ENCODE measurements at regions not wholly inside any gene's neighbourhood (a gene's known extent, or its start where the extent isn't known, plus 50 kb on each side); places are given as distances from the start of the nearest gene placed in this dataset.
"Not testable (repeated sequence)": the region's sequence is repeated elsewhere in the genome, so short reads cannot be mapped to it uniquely, and the experiment has no call there.

- DNase-seq (ENCODE audit: low spot score): no peak
These were observed 2123.7 kb upstream of the RAG2 start for GRCh38 chr11:38721586-38722315.

DNA sequence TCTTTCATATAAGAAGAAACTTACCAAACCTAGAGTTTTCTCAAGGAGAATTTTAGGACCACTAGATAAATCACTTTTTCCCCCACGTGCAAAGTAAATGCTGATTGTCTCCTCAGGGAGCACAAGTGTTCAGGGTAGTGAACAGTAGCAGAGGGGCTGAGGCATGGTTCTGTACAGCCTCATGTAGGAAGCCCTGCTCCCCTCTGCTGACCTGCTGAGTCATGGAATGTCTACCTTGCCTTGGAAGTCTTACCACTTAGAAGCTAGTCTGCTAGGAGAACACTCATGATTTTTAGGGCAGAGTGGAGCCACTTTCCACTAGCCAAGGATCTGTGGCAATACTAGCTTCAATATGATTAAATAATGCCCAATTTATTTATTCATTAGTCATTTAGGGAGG, 2120.6 kb upstream of the RAG2 start:
- no peak for DNase-seq (ENCODE audit: low spot score)

- DNase-seq (ENCODE audit: low spot score): no peak
These were observed 2120.0 kb upstream of the RAG2 start for GRCh38 chr11:38718049-38718448.

GRCh38 chr11:38711110-38711509, 2113.1 kb upstream of the RAG2 start:
- DNase-seq (ENCODE audit: low spot score): no peak

GRCh38 chr11:38710262-38710661, 2112.2 kb upstream of the RAG2 start:
- DNase-seq (ENCODE audit: low spot score): no peak

DNA sequence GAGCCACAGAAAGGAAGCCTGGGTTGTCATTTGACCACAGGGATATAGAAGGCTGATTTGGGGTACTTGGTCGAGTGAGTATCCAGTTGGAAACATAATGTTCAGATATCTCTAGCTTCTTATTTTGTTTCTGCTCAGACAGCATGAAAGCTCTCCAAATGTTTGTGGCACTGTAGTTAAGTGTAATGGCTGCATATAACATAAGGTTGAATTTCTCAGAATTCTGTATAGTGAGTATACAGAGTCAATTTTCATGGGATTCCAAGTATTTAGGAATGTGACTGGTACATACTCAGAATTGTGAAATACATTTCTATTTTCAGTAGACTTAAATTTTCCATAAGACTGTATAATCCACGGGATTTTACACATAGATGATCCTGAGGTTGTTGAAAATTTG, 2102.1 kb upstream of the RAG2 start:
- DNase-seq (ENCODE audit: low spot score): no peak

- no peak for DNase-seq (ENCODE audit: low spot score)
These were observed 2095.3 kb upstream of the RAG2 start for GRCh38 chr11:38693306-38693705.

GRCh38 chr11:38690211-38690610, 2092.2 kb upstream of the RAG2 start:
- not testable (repeated sequence) for DNase-seq (ENCODE audit: low spot score)

- no peak for DNase-seq (ENCODE audit: low spot score)
These were observed 2089.0 kb upstream of the RAG2 start for GRCh38 chr11:38687008-38687407.

DNA sequence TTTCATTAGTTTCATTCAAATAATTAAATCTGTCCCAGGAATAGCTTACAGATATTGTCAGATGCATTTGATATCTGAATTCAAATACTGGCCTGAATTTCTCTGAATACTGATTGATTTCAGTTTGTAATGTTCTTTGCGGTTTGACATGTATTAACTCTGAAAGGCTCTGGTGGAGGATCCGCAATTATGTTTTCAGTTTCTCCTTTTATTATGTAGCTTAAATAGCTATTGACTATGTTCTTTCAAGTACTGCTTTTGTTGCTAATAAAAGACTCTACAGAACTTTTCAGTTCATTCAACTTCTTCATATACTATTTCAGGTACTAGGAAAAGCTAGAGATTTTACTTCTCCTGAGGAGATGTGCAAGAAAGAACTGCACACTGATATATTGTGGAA, 2085.4 kb upstream of the RAG2 start:
- no peak for DNase-seq (ENCODE audit: low spot score)

- DNase-seq (ENCODE audit: low spot score): no peak
These were observed 2082.7 kb upstream of the RAG2 start for GRCh38 chr11:38680746-38681145.

DNA sequence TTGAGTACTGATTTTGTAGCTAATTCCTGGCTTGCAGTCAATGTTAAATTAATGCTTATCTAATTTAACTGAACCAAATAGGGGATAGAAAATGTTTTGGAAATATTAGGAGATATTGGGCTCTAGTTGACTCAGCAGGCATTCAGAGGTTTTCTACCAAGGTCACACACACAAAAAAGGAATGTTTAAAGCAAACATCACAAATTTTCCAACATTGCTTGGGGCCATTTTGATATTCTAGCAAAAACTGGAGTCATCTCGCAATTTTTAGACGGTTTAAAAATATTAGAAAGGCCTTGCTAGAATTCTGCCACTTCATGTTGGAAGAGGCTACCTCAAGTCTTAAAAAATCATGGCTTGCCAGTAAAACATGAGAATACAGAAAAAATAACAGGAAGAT, 2082.1 kb upstream of the RAG2 start:
- no peak for DNase-seq (ENCODE audit: low spot score)

DNA sequence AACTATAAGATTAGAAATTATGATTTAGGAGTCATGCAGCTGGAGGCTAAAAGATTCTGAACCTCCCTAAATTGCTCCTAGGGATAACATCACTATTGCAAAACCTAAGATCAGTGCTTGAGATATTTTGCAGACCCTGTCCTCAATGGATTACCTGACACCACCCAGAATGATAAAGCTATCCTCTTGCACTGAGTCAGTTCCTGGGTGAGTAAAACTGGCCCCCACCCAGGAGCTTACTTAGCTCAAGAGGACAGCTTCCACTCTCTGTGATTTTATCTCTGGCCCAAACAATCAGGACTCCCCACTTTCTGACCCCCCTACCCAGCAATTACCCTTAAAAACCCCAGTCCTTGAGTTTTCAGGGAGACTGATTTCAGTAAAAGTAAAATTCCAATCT, 2074.4 kb upstream of the RAG2 start:
- no peak for DNase-seq (ENCODE audit: low spot score)

DNA sequence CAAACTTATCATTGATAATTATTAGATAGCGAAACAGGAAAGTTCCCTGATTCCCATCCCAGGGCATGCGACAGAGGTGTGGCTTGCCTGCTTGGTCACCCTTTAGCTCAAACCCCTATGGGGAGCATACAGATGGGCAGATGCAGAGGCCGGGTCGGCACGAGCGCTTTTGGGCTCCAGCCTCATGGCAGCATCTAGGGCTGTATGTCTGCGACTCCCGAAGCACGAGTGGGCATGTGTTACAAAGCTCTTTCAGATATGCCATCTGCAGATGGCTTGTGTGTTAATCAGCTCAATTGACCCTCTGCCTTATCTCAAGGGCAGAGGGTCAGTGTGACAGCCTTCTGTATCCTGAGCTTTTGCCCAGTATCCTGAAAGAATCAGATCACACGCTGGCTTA, 2069.3 kb upstream of the RAG2 start:
- no peak for DNase-seq (ENCODE audit: low spot score)

GRCh38 chr11:38648604-38649003, 2050.6 kb upstream of the RAG2 start:
- DNase-seq (ENCODE audit: low spot score): no peak

GRCh38 chr11:38646382-38646781, 2048.3 kb upstream of the RAG2 start:
- no peak for DNase-seq (ENCODE audit: low spot score)

- no peak for DNase-seq (ENCODE audit: low spot score)
These were observed 2042.8 kb upstream of the RAG2 start for GRCh38 chr11:38640854-38641253.

GRCh38 chr11:38612701-38613100, 2014.7 kb upstream of the RAG2 start:
- DNase-seq (ENCODE audit: low spot score): no peak

GRCh38 chr11:38601371-38601770, 2003.3 kb upstream of the RAG2 start:
- DNase-seq (ENCODE audit: low spot score): not testable (repeated sequence)

GRCh38 chr11:38598418-38598817, 2000.4 kb upstream of the RAG2 start:
- no peak for DNase-seq (ENCODE audit: low spot score)

- DNase-seq (ENCODE audit: low spot score): not testable (repeated sequence)
These were observed 1997.5 kb upstream of the RAG2 start for GRCh38 chr11:38595359-38596016.

DNA sequence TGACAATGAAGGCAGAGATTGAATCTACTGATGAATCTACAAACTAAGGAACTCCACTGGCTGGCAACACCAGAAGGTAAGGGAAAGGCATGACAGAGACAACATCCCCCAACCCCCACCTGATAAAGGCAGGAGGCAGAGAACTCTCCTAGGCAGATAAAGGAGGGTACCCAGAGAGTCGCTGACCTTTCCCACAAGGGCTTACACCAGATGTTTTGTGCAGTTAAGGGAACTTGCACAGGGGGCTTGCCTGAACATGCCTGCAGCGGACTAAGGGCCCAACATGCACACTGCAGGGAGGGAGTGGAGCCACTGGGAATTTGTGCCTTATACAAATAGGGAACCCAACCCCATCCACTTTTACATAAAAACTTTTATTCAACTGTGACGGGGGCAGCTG, 1996.9 kb upstream of the RAG2 start:
- no peak for DNase-seq (ENCODE audit: low spot score)

- no peak for DNase-seq (ENCODE audit: low spot score)
These were observed 1995.6 kb upstream of the RAG2 start for GRCh38 chr11:38593649-38594048.

DNA sequence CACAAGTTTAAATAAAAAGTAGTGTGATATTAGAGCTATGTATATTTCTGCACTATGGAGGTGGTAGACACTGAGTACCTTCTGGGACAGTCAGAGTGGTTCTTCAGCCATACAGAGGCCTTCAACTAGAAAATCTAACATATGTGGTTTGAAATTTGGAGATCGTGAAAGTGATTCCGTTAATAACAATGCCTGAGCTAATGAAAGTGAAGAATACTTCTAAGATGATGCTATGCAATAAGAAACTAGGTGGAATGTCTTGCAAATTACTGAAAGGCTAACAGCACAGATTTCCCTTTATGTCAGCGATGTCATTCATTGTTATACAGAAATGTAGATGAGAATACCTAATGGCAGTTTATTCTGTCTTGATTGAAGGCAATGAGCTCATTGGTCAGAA, 1984.7 kb upstream of the RAG2 start:
- DNase-seq (ENCODE audit: low spot score): no peak
